ENCODE measurements at regions not wholly inside any gene's neighbourhood (a gene's known extent, or its start where the extent isn't known, plus 50 kb on each side); places are given as distances from the start of the nearest gene placed in this dataset.

DNA sequence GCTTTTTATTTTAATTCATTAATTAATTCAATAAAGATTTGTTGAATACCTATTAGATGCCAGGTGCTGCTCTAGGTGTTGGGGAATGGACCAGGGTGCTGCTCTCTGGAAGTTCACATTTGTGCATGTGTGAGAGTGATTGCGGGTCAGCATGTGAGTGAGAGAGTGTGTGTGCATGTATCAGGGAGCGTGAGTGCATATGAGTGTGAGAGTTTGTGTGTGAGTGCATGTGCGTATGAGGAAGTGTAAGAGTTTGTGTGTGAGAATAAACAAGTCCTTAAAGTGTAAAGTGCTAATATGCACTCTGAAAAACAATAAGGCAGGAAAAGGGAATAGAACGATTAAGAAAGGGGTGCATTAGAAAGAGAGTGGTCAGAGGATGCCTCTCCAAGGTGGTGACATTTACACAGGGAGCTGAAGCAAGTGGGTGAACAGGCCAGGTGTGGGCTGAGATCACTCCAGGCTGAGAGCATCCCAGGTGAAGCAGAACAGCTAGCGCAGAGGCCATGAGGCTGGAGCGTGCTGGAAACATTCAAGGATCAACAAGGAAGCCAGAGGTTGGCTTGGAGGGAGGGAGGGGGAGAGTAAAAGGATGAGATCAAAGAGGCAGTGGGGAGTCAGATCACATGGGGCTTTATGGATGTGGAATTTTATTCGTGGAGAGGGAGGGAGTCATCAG, 50.5 kb upstream of the SLC1A4 start:
- no peaks in the 10 kb centered on the region for H3K79me2 ChIP-seq (ENCODE audit: control insufficient read depth in 1 of 2, insufficient read depth in 2 of 2, low read length in 2 of 2)
- no peak overlapping the region for H3K27ac ChIP-seq (ENCODE audit: low read depth, low read length)
- no peak overlapping the region; the same call in 1 of the 2 replicates for H2BK12ac ChIP-seq (ENCODE audit: low read depth, low read length)
- no peak overlapping the region for H4K8ac ChIP-seq (ENCODE audit: extremely low read depth, insufficient read depth, low read length)
- H4K91ac ChIP-seq (replicated peaks; ENCODE audit: insufficient read length, low read length): no peak overlapping the region
- ChIA-PET POLR2A (ENCODE audit: partially characterized antibody) (interaction anchor here (1.8 to 1.9 kb wide), 2 partner anchors 13 to 118 kb away, joined by 5 to 6 read pairs; partner anchors contain the start of gene CEP68), CTCF (ENCODE audit: partially characterized antibody) (interaction anchor here (0.9 to 5.0 kb wide), 4 partner anchors 9 to 20 kb away, joined by 4 to 22 read pairs (median 10); no protein-coding TSS in a partner anchor)
- H3K14ac ChIP-seq (ENCODE audit: insufficient read length): no peak overlapping the region
- H3K27me3 ChIP-seq (replicated peaks in 1 of 4; ENCODE audit: control insufficient read depth in 3 of 4, extremely low read depth in 1 of 4, insufficient read depth in 3 of 4, low read length in 3 of 4): no peaks in the 10 kb centered on the region
- no peak for DNase-seq (ENCODE audit: low read depth in 1 of 2, low spot score in 2 of 2)
- no peak overlapping the region; the same call in 1 of the 2 replicates for H3K18ac ChIP-seq (ENCODE audit: extremely low read depth, low read length)
- no peaks in the 10 kb centered on the region; the same call in 1 of the 2 replicates for H3K23me2 ChIP-seq (ENCODE audit: low read depth, low read length)
- H4K5ac ChIP-seq (ENCODE audit: insufficient read length, low read depth, low read length): no peak overlapping the region
- H2AFZ ChIP-seq (ENCODE audit: low read length): no peak overlapping the region
- peaks cover 0 to 5% (median 3%) of the 10 kb centered on the region in 4 experiments; a peak in 4 of 7 replicates for H3K4me1 ChIP-seq (replicated peaks in 1 of 4; ENCODE audit: control insufficient read depth in 3 of 4, insufficient read depth in 4 of 4, low read length in 3 of 4)
- no peaks in the 10 kb centered on the region for H3K79me1 ChIP-seq (ENCODE audit: low read depth, low read length)
- no peak overlapping the region for H2BK120ac ChIP-seq (replicated peaks; ENCODE audit: low read depth, low read length)
- no peak overlapping the region for H2BK20ac ChIP-seq (ENCODE audit: low read length)
- no peak overlapping the region for H3K4ac ChIP-seq (replicated peaks; ENCODE audit: insufficient read length, low read depth, low read length)
- H3K23ac ChIP-seq (ENCODE audit: insufficient read length): no peak overlapping the region
- no peak for FAIRE-seq
- WGBS, 2 experiments (ENCODE audit: extremely low coverage in 1 of 2, insufficient coverage in 1 of 2, insufficient read length in 1 of 2, insufficient replicate concordance in 2 of 2, low coverage in 1 of 2, low lambda C conversion rate in 2 of 2, missing lambda C conversion rate in 1 of 2): 77 to 100% methylated on average over 2 to 7 of the region's 7 CpGs
- H3K9ac ChIP-seq (replicated peaks in 1 of 4; ENCODE audit: extremely low read depth in 1 of 4, low read depth in 3 of 4, low read length in 3 of 4): no peak overlapping the region
- no peak overlapping the region for H2AK5ac ChIP-seq (ENCODE audit: low read depth, low read length)
- no peak overlapping the region for H3K4me2 ChIP-seq (ENCODE audit: insufficient read depth in 1 of 2, low read depth in 2 of 2, low read length in 2 of 2)
- 0 out of 2 replicates have a peak overlapping the region, but pooled peaks have one; percentile 63 for H2BK15ac ChIP-seq (ENCODE audit: low read length)
- no peaks in the 10 kb centered on the region for H4K20me1 ChIP-seq (replicated peaks in 1 of 2; ENCODE audit: control insufficient read depth in 1 of 2, insufficient read depth in 2 of 2, low read length in 2 of 2)
- H3K56ac ChIP-seq (replicated peaks; ENCODE audit: insufficient read length, low read depth, low read length): no peak overlapping the region
- no peak overlapping the region for H3K4me3 ChIP-seq (ENCODE audit: extremely low read depth in 1 of 4, insufficient read depth in 2 of 4, low read depth in 3 of 4, low read length in 4 of 4)
- TF ChIP-seq, protein P1, sequence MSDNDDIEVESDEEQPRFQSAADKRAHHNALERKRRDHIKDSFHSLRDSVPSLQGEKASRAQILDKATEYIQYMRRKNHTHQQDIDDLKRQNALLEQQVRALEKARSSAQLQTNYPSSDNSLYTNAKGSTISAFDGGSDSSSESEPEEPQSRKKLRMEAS (IDR thresholded peaks at IDR 0.05): no peak
- TF ChIP-seq BACH1 (IDR thresholded peaks at IDR 0.05; ENCODE audit: low read length) (no peak), FOSL1 (IDR thresholded peaks at IDR 0.05; ENCODE audit: insufficient read depth, low read depth, low read length) (no peak), TBP (IDR thresholded peaks at IDR 0.05; ENCODE audit: low read depth, low read length) (no peak), TCF12 (IDR thresholded peaks at IDR 0.05; ENCODE audit: low read depth, low read length) (no peak), CHD1 (IDR thresholded peaks at IDR 0.05; ENCODE audit: low read depth, low read length) (no peak), ZNF274 (IDR thresholded peaks at IDR 0.05; ENCODE audit: borderline replicate concordance, extremely low read depth, low read length) (no peak), TAF1 (IDR thresholded peaks at IDR 0.05; ENCODE audit: low read depth, low read length) (no peak), MAFK (IDR thresholded peaks at IDR 0.05; ENCODE audit: low read depth, low read length) (no peak)
- peaks cover 0 to 3% of the 10 kb centered on the region in 2 experiments; a peak in 1 of 4 replicates for H3K9me3 ChIP-seq (ENCODE audit: insufficient read depth in 2 of 2, low read depth in 1 of 2, low read length in 1 of 2)
- no peaks in the 10 kb centered on the region for H3K36me3 ChIP-seq (ENCODE audit: control insufficient read depth in 2 of 4, insufficient read depth in 4 of 4, low read length in 3 of 4)
- no peak overlapping the region for H2BK5ac ChIP-seq (ENCODE audit: low read depth, low read length)

All from H1 (cell line).